ENCODE measurements at regions not wholly inside any gene's neighbourhood (a gene's known extent, or its start where the extent isn't known, plus 50 kb on each side); places are given as distances from the start of the nearest gene placed in this dataset.

DNA sequence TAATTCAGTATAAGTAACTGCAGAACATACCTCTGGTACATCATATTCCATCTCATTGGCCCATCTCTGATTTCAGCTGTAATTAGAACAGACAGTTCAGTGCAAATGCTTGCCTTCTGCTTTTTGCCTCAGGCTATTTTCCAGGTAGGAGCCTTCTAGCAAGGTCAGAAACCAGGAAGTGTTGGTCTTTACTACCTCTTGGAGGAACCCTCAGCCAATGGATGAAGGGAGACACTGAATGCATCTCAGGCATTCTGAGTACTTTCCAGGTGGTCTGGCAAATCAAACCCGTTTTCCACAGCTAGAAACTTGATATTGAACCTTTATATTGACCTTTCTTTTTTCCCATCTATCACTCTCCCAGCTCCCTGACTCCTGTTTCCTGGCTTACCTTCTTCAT, 348.5 kb upstream of the SOX2 start:
- Mint-ChIP-seq H3K27me3 (ENCODE audit: unreplicated experiment) (no peaks in the 10 kb centered on the region), H3K4me3 (ENCODE audit: unreplicated experiment) (no peak overlapping the region), H3K27ac (ENCODE audit: unreplicated experiment) (no peak overlapping the region), H3K36me3 (ENCODE audit: unreplicated experiment) (no peaks in the 10 kb centered on the region), H3K9me3 (ENCODE audit: unreplicated experiment) (no peaks in the 10 kb centered on the region), H3K4me1 (ENCODE audit: unreplicated experiment) (no peaks in the 10 kb centered on the region)
- DNase-seq (ENCODE audit: extremely low spot score, unreplicated experiment), result no peak
- TF ChIP-seq, protein P1, sequence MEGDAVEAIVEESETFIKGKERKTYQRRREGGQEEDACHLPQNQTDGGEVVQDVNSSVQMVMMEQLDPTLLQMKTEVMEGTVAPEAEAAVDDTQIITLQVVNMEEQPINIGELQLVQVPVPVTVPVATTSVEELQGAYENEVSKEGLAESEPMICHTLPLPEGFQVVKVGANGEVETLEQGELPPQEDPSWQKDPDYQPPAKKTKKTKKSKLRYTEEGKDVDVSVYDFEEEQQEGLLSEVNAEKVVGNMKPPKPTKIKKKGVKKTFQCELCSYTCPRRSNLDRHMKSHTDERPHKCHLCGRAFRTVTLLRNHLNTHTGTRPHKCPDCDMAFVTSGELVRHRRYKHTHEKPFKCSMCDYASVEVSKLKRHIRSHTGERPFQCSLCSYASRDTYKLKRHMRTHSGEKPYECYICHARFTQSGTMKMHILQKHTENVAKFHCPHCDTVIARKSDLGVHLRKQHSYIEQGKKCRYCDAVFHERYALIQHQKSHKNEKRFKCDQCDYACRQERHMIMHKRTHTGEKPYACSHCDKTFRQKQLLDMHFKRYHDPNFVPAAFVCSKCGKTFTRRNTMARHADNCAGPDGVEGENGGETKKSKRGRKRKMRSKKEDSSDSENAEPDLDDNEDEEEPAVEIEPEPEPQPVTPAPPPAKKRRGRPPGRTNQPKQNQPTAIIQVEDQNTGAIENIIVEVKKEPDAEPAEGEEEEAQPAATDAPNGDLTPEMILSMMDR (IDR thresholded peaks at IDR 0.05), result no peak

DNA sequence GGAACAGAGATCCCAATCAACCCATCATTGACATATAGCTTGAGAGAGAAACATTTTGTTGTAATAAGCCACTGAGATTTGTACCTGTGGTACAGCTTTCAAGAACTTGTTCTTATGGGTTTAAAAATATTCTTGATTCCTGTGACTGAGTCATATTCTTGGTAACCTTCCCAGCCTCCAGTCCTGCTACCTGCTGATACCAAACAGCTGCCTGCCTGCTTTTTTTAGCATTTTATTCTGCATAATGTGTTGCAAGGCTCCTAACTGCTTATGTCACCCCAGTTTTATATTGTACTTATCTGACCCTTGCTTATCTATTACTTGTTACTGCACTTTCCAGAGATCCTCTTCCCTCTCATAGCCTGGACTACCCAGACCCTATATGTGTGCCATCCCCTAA, 349.3 kb upstream of the SOX2 start:
- no peaks in the 10 kb centered on the region for H3K9me3 Mint-ChIP-seq (ENCODE audit: unreplicated experiment)
- no peak overlapping the region for H3K4me3 Mint-ChIP-seq (ENCODE audit: unreplicated experiment)
- no peaks in the 10 kb centered on the region for H3K4me1 Mint-ChIP-seq (ENCODE audit: unreplicated experiment)
- DNase-seq (ENCODE audit: extremely low spot score, unreplicated experiment), result no peak
- H3K27me3 Mint-ChIP-seq (ENCODE audit: unreplicated experiment), result no peaks in the 10 kb centered on the region
- TF ChIP-seq, protein P1 (IDR thresholded peaks at IDR 0.05), result no peak
- H3K27ac Mint-ChIP-seq (ENCODE audit: unreplicated experiment), result no peak overlapping the region
- no peaks in the 10 kb centered on the region for H3K36me3 Mint-ChIP-seq (ENCODE audit: unreplicated experiment)

DNA sequence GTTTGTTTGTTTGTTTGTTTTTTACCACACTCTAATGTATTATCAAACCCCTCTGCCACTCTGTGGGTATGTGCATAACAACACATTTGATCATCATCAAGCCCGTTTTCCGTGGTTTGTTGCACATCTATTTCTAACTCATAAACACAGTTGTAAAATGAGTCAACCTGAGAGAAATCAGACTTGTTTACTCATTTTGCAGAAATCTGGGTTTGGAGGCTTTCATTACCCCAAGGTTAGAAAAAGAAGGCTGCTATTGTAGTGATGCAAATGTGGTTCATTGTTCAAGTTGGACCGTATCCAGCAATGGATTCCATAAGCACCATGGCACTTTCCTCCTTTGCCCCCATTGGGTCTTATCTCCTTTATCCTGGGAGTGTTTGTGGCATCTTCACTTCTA, 353.2 kb upstream of the SOX2 start:
- no peak overlapping the region for H3K4me3 Mint-ChIP-seq (ENCODE audit: unreplicated experiment)
- no peaks in the 10 kb centered on the region for H3K27me3 Mint-ChIP-seq (ENCODE audit: unreplicated experiment)
- no peaks in the 10 kb centered on the region for H3K36me3 Mint-ChIP-seq (ENCODE audit: unreplicated experiment)
- no peak for DNase-seq (ENCODE audit: extremely low spot score, unreplicated experiment)
- H3K9me3 Mint-ChIP-seq (ENCODE audit: unreplicated experiment), result no peaks in the 10 kb centered on the region
- no peak overlapping the region for H3K27ac Mint-ChIP-seq (ENCODE audit: unreplicated experiment)
- TF ChIP-seq, protein P1 (IDR thresholded peaks at IDR 0.05), result no peak
- no peaks in the 10 kb centered on the region for H3K4me1 Mint-ChIP-seq (ENCODE audit: unreplicated experiment)

DNA sequence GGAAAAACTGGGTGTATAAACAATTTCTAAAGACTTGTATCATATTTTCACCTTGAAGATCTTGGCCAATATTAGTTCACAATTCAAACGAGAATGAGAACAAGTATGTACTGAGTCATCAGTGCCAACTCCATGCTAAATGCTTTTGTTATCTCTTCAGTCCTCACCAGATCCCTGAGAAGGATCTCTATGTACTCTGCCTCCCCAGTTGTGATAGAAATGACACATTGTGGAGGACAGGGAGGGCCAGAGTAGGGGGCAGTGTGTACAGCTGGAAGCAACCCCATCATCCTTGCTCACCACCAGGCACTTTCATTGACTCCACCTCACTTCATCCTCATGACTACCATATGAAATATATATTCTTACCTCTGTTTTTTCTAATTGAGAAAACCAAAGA, 353.7 kb upstream of the SOX2 start:
- Mint-ChIP-seq H3K27me3 (ENCODE audit: unreplicated experiment) (no peaks in the 10 kb centered on the region), H3K36me3 (ENCODE audit: unreplicated experiment) (no peaks in the 10 kb centered on the region), H3K27ac (ENCODE audit: unreplicated experiment) (no peak overlapping the region), H3K4me1 (ENCODE audit: unreplicated experiment) (no peaks in the 10 kb centered on the region), H3K9me3 (ENCODE audit: unreplicated experiment) (no peaks in the 10 kb centered on the region), H3K4me3 (ENCODE audit: unreplicated experiment) (no peak overlapping the region)
- TF ChIP-seq, protein P1 (IDR thresholded peaks at IDR 0.05), result no peak
- no peak for DNase-seq (ENCODE audit: extremely low spot score, unreplicated experiment)

DNA sequence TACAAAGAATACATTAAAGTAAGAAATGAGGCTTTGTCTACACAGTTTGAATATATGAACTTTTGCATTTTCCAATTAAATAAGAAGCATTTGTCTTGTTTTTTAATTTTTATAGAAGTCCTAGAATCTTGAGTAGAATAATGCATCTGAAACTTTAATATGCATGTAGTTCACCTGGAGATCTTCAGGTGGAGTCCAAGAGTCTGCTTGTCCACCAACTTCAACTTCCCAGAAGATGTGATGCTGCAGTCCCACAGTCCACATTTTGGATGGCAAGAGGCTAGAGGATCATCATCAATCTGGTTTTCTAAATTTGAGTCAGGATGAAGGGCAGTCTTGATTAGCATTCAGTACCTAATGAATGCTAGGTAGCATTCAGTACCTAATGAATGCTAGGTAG, 357.6 kb upstream of the SOX2 start:
- H3K4me1 Mint-ChIP-seq (ENCODE audit: unreplicated experiment), result no peaks in the 10 kb centered on the region
- TF ChIP-seq, protein P1 (IDR thresholded peaks at IDR 0.05), result no peak
- no peaks in the 10 kb centered on the region for H3K36me3 Mint-ChIP-seq (ENCODE audit: unreplicated experiment)
- H3K27me3 Mint-ChIP-seq (ENCODE audit: unreplicated experiment), result no peaks in the 10 kb centered on the region
- DNase-seq (ENCODE audit: extremely low spot score, unreplicated experiment), result no peak
- H3K27ac Mint-ChIP-seq (ENCODE audit: unreplicated experiment), result no peak overlapping the region
- H3K9me3 Mint-ChIP-seq (ENCODE audit: unreplicated experiment), result no peaks in the 10 kb centered on the region
- no peak overlapping the region for H3K4me3 Mint-ChIP-seq (ENCODE audit: unreplicated experiment)

Measured in osteocyte (in vitro differentiated cells).